K562 (cell line): ENCODE measurements at regions not wholly inside any gene's neighbourhood (a gene's known extent, or its start where the extent isn't known, plus 50 kb on each side); places are given as distances from the start of the nearest gene placed in this dataset.
"Not testable (repeated sequence)": the region's sequence is repeated elsewhere in the genome, so short reads cannot be mapped to it uniquely, and the experiment has no call there.

ENCODE experiments used
- ATAC-seq: fragments of 200-7000 bp; cut with Tn5 transposase; 3 replicates; pipeline ENCODE4 v1.9.1; 2020; ENCODE audit warnings: moderate library complexity
- BruUV-seq: library from RNA; stranded (reverse); fragments of 400-500 nt; replicated peaks from 2 replicates; lab custom pipeline; 2021; lab: Mats Ljungman, UMichigan
- CTCF ChIA-PET: fragments of 300-600 bp; formaldehyde crosslinking; extraction: SDS; loops from one replicate; lab custom pipeline; 2021; ENCODE audit warnings: low intra/inter-chr PET ratio; lab: Yijun Ruan, JAX
- POLR2A ChIA-PET: fragments of 300-600, 350-650 bp; sonication (Branson Sonifier 250); formaldehyde crosslinking; extraction: SDS; loops from one replicate; lab custom pipeline; 2021; ENCODE audit warnings: antibody characterized with exemption, inconsistent platforms; lab: Yijun Ruan, JAX
- DNase-seq, 4 experiments: peaks; one replicate each; pipeline versions ENCODE4 v3.0.0 to v3.0.0-alpha.2; 2011 to 2018; ENCODE audit warnings: low spot score in 3 of 4, mixed read lengths in 3 of 4; ENCODE audit errors: extremely low read depth in 1 of 4
- FAIRE-seq: peaks from 2 replicates; lab custom pipeline; 2011; peaks lifted over from hg19 to GRCh38; lab: Jason Lieb, UNC
- H2AFZ ChIP-seq: 2 replicates; pipeline ENCODE4 v1.6.0; 2011; ENCODE audit warnings: low read depth, low read length, control low read depth, inconsistent platforms
- H3K27ac ChIP-seq: fragments of 200-600 bp; 3 replicates; pipeline ENCODE4 v1.8.0; 2011; ENCODE audit warnings: low read depth, mild to moderate bottlenecking, control low read depth, inconsistent platforms, low read length, moderate library complexity, mixed read lengths; ENCODE audit errors: extremely low read depth
- H3K27me3 ChIP-seq, 2 experiments: fragments of 300-600 bp in 1 of 2; 2 replicates in 1 of 2; 3 replicates in 1 of 2; pipeline versions ENCODE4 v1.6.0 to v1.8.0; 2011; ENCODE audit warnings: inconsistent platforms in 2 of 2, low read length in 2 of 2, mild to moderate bottlenecking in 1 of 2, mixed read lengths in 1 of 2, moderate library complexity in 1 of 2; ENCODE audit not compliant: control insufficient read depth in 2 of 2, insufficient read depth in 2 of 2
- H3K36me3 ChIP-seq: fragments of 300-600 bp; 3 replicates; pipeline ENCODE4 v1.8.0; 2011; ENCODE audit warnings: mild to moderate bottlenecking, low read length, inconsistent platforms; ENCODE audit not compliant: control insufficient read depth, insufficient read depth
- H3K4me1 ChIP-seq, 2 experiments: fragments of 200-600 bp in 1 of 2; replicated peaks in 1 of 2; 2 replicates in 1 of 2; 3 replicates in 1 of 2; pipeline versions ENCODE4 v1.5.1 to v1.8.0; 2011; ENCODE audit warnings: inconsistent platforms in 2 of 2, low read length in 2 of 2, mild to moderate bottlenecking in 1 of 2, mixed read lengths in 1 of 2, moderate library complexity in 1 of 2; ENCODE audit not compliant: control insufficient read depth in 2 of 2, insufficient read depth in 2 of 2
- H3K4me2 ChIP-seq: 2 replicates; pipeline ENCODE4 v1.6.1; 2011; ENCODE audit warnings: low read length, control low read depth, inconsistent platforms, mixed read lengths; ENCODE audit not compliant: insufficient read depth
- H3K4me3 ChIP-seq: fragments of 200-600 bp; sonication (generic), shearing (Covaris generic); 2 replicates; pipeline ENCODE4 v1.5.1; 2016; ENCODE audit warnings: control low read depth, inconsistent platforms
- H3K79me2 ChIP-seq: fragments of 200-600 bp; 3 replicates; pipeline ENCODE4 v1.8.0; 2011; ENCODE audit warnings: low read length, inconsistent platforms; ENCODE audit not compliant: control insufficient read depth, insufficient read depth
- H3K9ac ChIP-seq, 2 experiments: 2 replicates each; pipeline versions ENCODE4 v1.6.0 to v1.6.1; 2011; ENCODE audit warnings: low read depth in 2 of 2, low read length in 2 of 2, control low read depth in 1 of 2, inconsistent platforms in 1 of 2, mild to moderate bottlenecking in 1 of 2, mixed read lengths in 1 of 2; ENCODE audit not compliant: insufficient read depth in 1 of 2
- H3K9me1 ChIP-seq: one replicate; pipeline ENCODE4 v1.6.0; 2011; ENCODE audit warnings: inconsistent platforms, mild to moderate bottlenecking, low read length, moderate library complexity; ENCODE audit not compliant: control insufficient read depth, insufficient read depth
- H3K9me3 ChIP-seq: replicated peaks from 2 replicates; pipeline ENCODE4 v1.5.1; 2011; ENCODE audit warnings: low read depth, low read length, inconsistent platforms; ENCODE audit not compliant: control insufficient read depth, insufficient read depth
- H4K20me1 ChIP-seq: replicated peaks from 2 replicates; pipeline ENCODE4 v1.6.1; 2011; ENCODE audit warnings: low read length, inconsistent platforms, mixed read lengths; ENCODE audit not compliant: control insufficient read depth, insufficient read depth
- ASH1L ChIP-seq: fragments of 450-650 bp; IDR thresholded peaks from 2 replicates; pipeline ENCODE4 v1.6.1; 2018; ENCODE audit warnings: borderline replicate concordance, mild to moderate bottlenecking, low read depth; ENCODE audit not compliant: partially characterized antibody
- HBP1 ChIP-seq: fragments of 450-650 bp; formaldehyde crosslinking; IDR thresholded peaks from 2 replicates; pipeline ENCODE4 v1.4.0; 2022; ENCODE audit warnings: missing genetic modification characterization
- RUNX1 ChIP-seq: sonication (generic); IDR thresholded peaks from 2 replicates; pipeline ENCODE4 v1.6.1; 2016; ENCODE audit warnings: antibody characterized with exemption, low read depth
- TARDBP ChIP-seq: fragments of 450-650 bp; IDR thresholded peaks from 2 replicates; pipeline ENCODE4 v1.6.1; 2016
- TOE1 ChIP-seq, 2 experiments: fragments of 450-650 bp in 1 of 2; sonication (generic) in 1 of 2; formaldehyde crosslinking in 1 of 2; IDR thresholded peaks; 2 replicates each; pipeline versions ENCODE4 v1.7.1 to v1.8.0; 2016 to 2022; ENCODE audit warnings: borderline replicate concordance in 2 of 2, mild to moderate bottlenecking in 2 of 2, antibody characterized with exemption in 1 of 2, inconsistent platforms in 1 of 2, low read depth in 1 of 2, missing genetic modification reagents in 1 of 2, moderate library complexity in 1 of 2
- whole genome bisulfite sequencing: fragments of 100-300 bp; shearing (Covaris generic); methylation state at CpG from one replicate; pipeline ENCODE4 v1.1.6; 2016; ENCODE audit warnings: low coverage, mixed read lengths; ENCODE audit not compliant: insufficient coverage; ENCODE audit errors: missing lambda C conversion rate; 5-methylcytosine and 5-hydroxymethylcytosine counted together
- in situ Hi-C: fragments of 300-500 bp; cut with MboI; formaldehyde crosslinking; loops from 4 replicates; pipeline ENCODE4 v1.15.0; 2018; ENCODE audit warnings: inconsistent platforms, mixed read lengths
- intact Hi-C: fragments of 100-400 bp; cut with micrococcal nuclease; formaldehyde crosslinking; loops from 2 replicates; pipeline ENCODE4 v1.14.2; 2022
- TF ChIP-seq, protein P1 (sequence below): sonication (generic); formaldehyde crosslinking; IDR thresholded peaks from 2 replicates; pipeline ENCODE4 v1.9.0; 2022; ENCODE audit warnings: mild to moderate bottlenecking, missing genetic modification reagents

GRCh38 chr1:143574891-143575520 lies 396.8 kb downstream of the FAM72C start:
- FAIRE-seq (no peak), ATAC-seq (no peak), DNase-seq (no peak)
- no peaks in the 10 kb centered on the region for H3K36me3 ChIP-seq
- intact Hi-C loops, result no loop called here
- H3K4me2 ChIP-seq, result no peak overlapping the region
- H3K9me3 ChIP-seq, result no peaks in the 10 kb centered on the region
- H3K4me1 ChIP-seq, result no peaks in the 10 kb centered on the region
- no peak overlapping the region for H3K4me3 ChIP-seq
- H3K27me3 ChIP-seq, result peaks cover 0 to 8% of the 10 kb centered on the region in 2 experiments; a peak in 2 of 5 replicates
- H3K9me1 ChIP-seq, result no peaks in the 10 kb centered on the region
- ChIA-PET CTCF (no interaction called here), POLR2A (no interaction called here)
- no peak overlapping the region for H3K27ac ChIP-seq
- H3K79me2 ChIP-seq, result no peaks in the 10 kb centered on the region
- TF ChIP-seq TOE1 (IDR thresholded peaks at IDR 0.05; ENCODE audit: borderline replicate concordance) (no peak), TOE1 (CRISPR knock-in tag; IDR thresholded peaks at IDR 0.05; ENCODE audit: borderline replicate concordance, low read depth) (no peak), TARDBP (no peak), RUNX1 (no peak), HBP1 (CRISPR knock-in tag) (no peak), ASH1L (no peak)
- TF ChIP-seq, protein P1, sequence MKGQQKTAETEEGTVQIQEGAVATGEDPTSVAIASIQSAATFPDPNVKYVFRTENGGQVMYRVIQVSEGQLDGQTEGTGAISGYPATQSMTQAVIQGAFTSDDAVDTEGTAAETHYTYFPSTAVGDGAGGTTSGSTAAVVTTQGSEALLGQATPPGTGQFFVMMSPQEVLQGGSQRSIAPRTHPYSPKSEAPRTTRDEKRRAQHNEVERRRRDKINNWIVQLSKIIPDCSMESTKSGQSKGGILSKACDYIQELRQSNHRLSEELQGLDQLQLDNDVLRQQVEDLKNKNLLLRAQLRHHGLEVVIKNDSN (CRISPR knock-in tag), result no peak
- TF ChIP-seq, all 486 proteins: peak for 0
- 2% methylated on average over 29 of the region's 33 CpGs for WGBS
- no TSS peak for BruUV-seq
- Histone ChIP-seq H3K9ac (no peak overlapping the region), H4K20me1 (no peaks in the 10 kb centered on the region), H2AFZ (no peak overlapping the region)
- in situ Hi-C loops, result no loop called here

DNA sequence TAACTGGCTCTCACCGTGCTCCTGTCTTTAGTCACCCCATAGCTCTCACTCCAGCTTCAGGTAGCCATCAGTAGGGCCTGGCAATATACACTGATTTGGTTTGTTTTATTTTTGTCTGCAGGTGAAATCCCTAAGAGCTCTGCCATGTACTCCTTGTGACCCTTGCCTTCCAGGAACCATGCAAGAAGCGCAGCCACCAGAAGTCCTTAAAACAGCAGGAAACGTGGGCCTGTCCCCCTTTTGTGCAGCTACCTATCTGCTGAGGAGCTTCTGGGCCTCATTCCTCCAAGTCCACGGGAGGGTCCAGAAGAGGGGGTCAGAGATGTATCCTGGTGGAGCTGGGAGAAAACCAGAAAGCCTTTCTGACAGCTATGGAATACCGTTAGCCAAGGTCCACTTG lies 399.1 kb downstream of the FAM72C start:
- H3K27me3 ChIP-seq, intact Hi-C loops, H3K9ac ChIP-seq, H3K27ac ChIP-seq, CTCF ChIA-PET, H3K4me1 ChIP-seq, H3K4me2 ChIP-seq, in situ Hi-C loops, H3K9me3 ChIP-seq, H2AFZ ChIP-seq, POLR2A ChIA-PET, BruUV-seq, DNase-seq, ATAC-seq, H3K9me1 ChIP-seq, H3K79me2 ChIP-seq, H3K36me3 ChIP-seq, H3K4me3 ChIP-seq, FAIRE-seq, H4K20me1 ChIP-seq: not testable (repeated sequence)
- WGBS, result 0% methylated on average over 5 of the region's 5 CpGs

- DNase-seq, CTCF ChIA-PET, ATAC-seq, H4K20me1 ChIP-seq, H3K9me1 ChIP-seq, in situ Hi-C loops, H3K4me1 ChIP-seq, BruUV-seq, POLR2A ChIA-PET, H3K79me2 ChIP-seq, H3K4me2 ChIP-seq, H3K9ac ChIP-seq, H3K9me3 ChIP-seq, H3K36me3 ChIP-seq, H3K27me3 ChIP-seq, H2AFZ ChIP-seq, FAIRE-seq, H3K27ac ChIP-seq, intact Hi-C loops, H3K4me3 ChIP-seq: not testable (repeated sequence)
- 6% methylated on average over 18 of the region's 20 CpGs for WGBS
These were observed 408.0 kb downstream of the FAM72C start for GRCh38 chr1:143563761-143564160.
